Upper lobe of right lung (tissue), 1 donor: ENCODE measurements at regions not wholly inside any gene's neighbourhood (a gene's known extent, or its start where the extent isn't known, plus 50 kb on each side); places are given as distances from the start of the nearest gene placed in this dataset.

ENCODE experiments used
- ATAC-seq: fragments of 200-7000 bp; cut with Tn5 transposase; one replicate; pipeline ENCODE4 v1.9.1; 2020; ENCODE audit warnings: mild to moderate bottlenecking, moderate library complexity
- DNase-seq: peaks from one replicate; pipeline ENCODE4 v3.0.0-alpha.2; 2020
- H3K27ac ChIP-seq: fragments of 200-600 bp; one replicate; pipeline ENCODE4 v1.8.0; 2022
- H3K27me3 ChIP-seq: fragments of 200-600 bp; one replicate; pipeline ENCODE4 v1.8.0; 2022; ENCODE audit warnings: mild to moderate bottlenecking
- H3K36me3 ChIP-seq: fragments of 200-600 bp; one replicate; pipeline ENCODE4 v1.8.0; 2022
- H3K4me1 ChIP-seq: fragments of 200-600 bp; one replicate; pipeline ENCODE4 v1.8.0; 2022
- H3K4me3 ChIP-seq: fragments of 200-600 bp; one replicate; pipeline ENCODE4 v1.8.0; 2022; ENCODE audit warnings: mild to moderate bottlenecking
- H3K9me3 ChIP-seq: fragments of 200-600 bp; one replicate; pipeline ENCODE4 v1.8.0; 2022
- intact Hi-C: fragments of 100-400 bp; cut with DNase I; formaldehyde crosslinking; loops from one replicate; pipeline ENCODE4 v1.11.0; 2022
- TF ChIP-seq, protein P1 (sequence below): fragments of 200-600 bp; IDR thresholded peaks from one replicate; pipeline ENCODE4 v1.8.0; 2022; ENCODE audit warnings: antibody characterized with exemption
- donor health status: DM: no; HTN: yes; CAD: no; lungs with severe emphysema.

GRCh38 chr19:30244533-30244932, 127.7 kb upstream of the ZNF536 start:
- ATAC-seq (no peak), DNase-seq (no peak)
- no peak overlapping the region for H3K4me3 ChIP-seq
- no peaks in the 10 kb centered on the region for H3K9me3 ChIP-seq
- no peak overlapping the region for H3K27ac ChIP-seq
- intact Hi-C loops, result no loop called here
- no peaks in the 10 kb centered on the region for H3K4me1 ChIP-seq
- H3K27me3 ChIP-seq, result no peaks in the 10 kb centered on the region
- H3K36me3 ChIP-seq, result no peaks in the 10 kb centered on the region
- TF ChIP-seq, protein P1, sequence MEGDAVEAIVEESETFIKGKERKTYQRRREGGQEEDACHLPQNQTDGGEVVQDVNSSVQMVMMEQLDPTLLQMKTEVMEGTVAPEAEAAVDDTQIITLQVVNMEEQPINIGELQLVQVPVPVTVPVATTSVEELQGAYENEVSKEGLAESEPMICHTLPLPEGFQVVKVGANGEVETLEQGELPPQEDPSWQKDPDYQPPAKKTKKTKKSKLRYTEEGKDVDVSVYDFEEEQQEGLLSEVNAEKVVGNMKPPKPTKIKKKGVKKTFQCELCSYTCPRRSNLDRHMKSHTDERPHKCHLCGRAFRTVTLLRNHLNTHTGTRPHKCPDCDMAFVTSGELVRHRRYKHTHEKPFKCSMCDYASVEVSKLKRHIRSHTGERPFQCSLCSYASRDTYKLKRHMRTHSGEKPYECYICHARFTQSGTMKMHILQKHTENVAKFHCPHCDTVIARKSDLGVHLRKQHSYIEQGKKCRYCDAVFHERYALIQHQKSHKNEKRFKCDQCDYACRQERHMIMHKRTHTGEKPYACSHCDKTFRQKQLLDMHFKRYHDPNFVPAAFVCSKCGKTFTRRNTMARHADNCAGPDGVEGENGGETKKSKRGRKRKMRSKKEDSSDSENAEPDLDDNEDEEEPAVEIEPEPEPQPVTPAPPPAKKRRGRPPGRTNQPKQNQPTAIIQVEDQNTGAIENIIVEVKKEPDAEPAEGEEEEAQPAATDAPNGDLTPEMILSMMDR, result no peak

GRCh38 chr19:30245401-30246039, 126.7 kb upstream of the ZNF536 start:
- intact Hi-C loops, result no loop called here
- Histone ChIP-seq H3K27ac (no peak overlapping the region), H3K9me3 (no peaks in the 10 kb centered on the region), H3K4me3 (no peak overlapping the region), H3K4me1 (no peaks in the 10 kb centered on the region), H3K36me3 (no peaks in the 10 kb centered on the region), H3K27me3 (no peaks in the 10 kb centered on the region)
- DNase-seq, result no peak
- TF ChIP-seq, protein P1, result no peak
- ATAC-seq, result no peak

DNA sequence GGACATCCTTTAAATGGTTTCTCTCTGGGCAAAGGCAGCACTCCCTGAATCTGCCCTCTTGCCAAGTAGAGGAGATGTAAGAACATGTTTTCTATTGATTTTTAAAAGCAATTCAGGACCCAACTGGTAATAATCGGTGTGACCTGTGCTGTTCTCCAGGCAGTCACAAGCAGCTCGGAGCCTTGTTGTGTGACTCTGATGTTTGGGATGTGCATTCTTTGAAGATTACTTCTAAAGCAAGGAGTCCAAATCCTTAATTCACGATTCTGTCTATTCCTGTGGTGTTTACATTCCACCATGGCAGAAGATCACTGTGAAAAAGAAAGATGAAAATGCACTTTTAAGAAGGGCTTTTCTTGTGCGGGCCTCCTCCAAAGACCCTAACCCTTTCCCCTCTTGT, 122.3 kb upstream of the ZNF536 start:
- peaks cover 22% of the 10 kb centered on the region for H3K27me3 ChIP-seq
- no peak for DNase-seq
- ATAC-seq, result no peak
- no peak overlapping the region for H3K4me3 ChIP-seq
- H3K9me3 ChIP-seq, result no peaks in the 10 kb centered on the region
- intact Hi-C loops, result no loop called here
- TF ChIP-seq, protein P1, result no peak
- no peaks in the 10 kb centered on the region for H3K36me3 ChIP-seq
- H3K27ac ChIP-seq, result no peak overlapping the region
- no peaks in the 10 kb centered on the region for H3K4me1 ChIP-seq

GRCh38 chr19:30252214-30252613, 120.0 kb upstream of the ZNF536 start:
- no peaks in the 10 kb centered on the region for H3K36me3 ChIP-seq
- H3K4me1 ChIP-seq, result no peaks in the 10 kb centered on the region
- TF ChIP-seq, protein P1, result no peak
- H3K4me3 ChIP-seq, result no peak overlapping the region
- no peak for ATAC-seq
- intact Hi-C loops, result no loop called here
- peaks cover 34% of the 10 kb centered on the region for H3K27me3 ChIP-seq
- no peaks in the 10 kb centered on the region for H3K9me3 ChIP-seq
- H3K27ac ChIP-seq, result no peak overlapping the region
- DNase-seq, result no peak

GRCh38 chr19:30253581-30253996, 118.6 kb upstream of the ZNF536 start:
- no peaks in the 10 kb centered on the region for H3K9me3 ChIP-seq
- ATAC-seq (no peak), DNase-seq (no peak)
- no peaks in the 10 kb centered on the region for H3K4me1 ChIP-seq
- H3K27me3 ChIP-seq, result peaks cover 34% of the 10 kb centered on the region
- intact Hi-C loops, result no loop called here
- no peak overlapping the region for H3K27ac ChIP-seq
- H3K36me3 ChIP-seq, result no peaks in the 10 kb centered on the region
- no peak overlapping the region for H3K4me3 ChIP-seq
- TF ChIP-seq, protein P1, result no peak

GRCh38 chr19:30254158-30254557, 118.0 kb upstream of the ZNF536 start:
- no peaks in the 10 kb centered on the region for H3K36me3 ChIP-seq
- H3K9me3 ChIP-seq, result no peaks in the 10 kb centered on the region
- no peaks in the 10 kb centered on the region for H3K4me1 ChIP-seq
- peaks cover 34% of the 10 kb centered on the region for H3K27me3 ChIP-seq
- no peak overlapping the region for H3K27ac ChIP-seq
- intact Hi-C loops, result no loop called here
- DNase-seq (no peak), ATAC-seq (no peak)
- TF ChIP-seq, protein P1, result no peak
- no peak overlapping the region for H3K4me3 ChIP-seq
